ENCODE measurements at regions not wholly inside any gene's neighbourhood (a gene's known extent, or its start where the extent isn't known, plus 50 kb on each side); places are given as distances from the start of the nearest gene placed in this dataset.

DNA sequence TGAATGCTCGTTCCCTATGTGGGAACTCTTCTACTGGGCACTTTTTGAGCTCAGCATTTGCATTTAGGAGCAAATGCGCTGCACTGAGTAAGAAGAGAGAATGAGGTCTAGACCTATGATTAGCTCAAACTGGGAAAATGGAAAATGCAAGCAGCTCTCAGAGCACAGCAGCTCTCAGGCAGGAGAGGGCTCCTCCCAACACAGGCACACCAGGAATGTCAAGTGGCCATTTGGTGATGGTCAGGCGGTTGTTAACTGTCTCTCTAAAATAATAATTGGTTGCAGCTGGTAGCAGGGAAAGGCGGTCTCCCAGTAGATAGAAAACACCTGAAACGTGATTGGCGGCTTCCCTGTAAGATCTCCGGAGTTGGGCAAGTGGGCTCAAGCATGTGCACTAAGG is 162.0 kb upstream of the ECI2 start:
- H3K27ac ChIP-seq (ENCODE audit: low read depth, low read length), result no peak overlapping the region
- whole genome bisulfite sequencing, 3 donors, result 85 to 94% (median 93%) methylated on average over 7 of the region's 7 CpGs

DNA sequence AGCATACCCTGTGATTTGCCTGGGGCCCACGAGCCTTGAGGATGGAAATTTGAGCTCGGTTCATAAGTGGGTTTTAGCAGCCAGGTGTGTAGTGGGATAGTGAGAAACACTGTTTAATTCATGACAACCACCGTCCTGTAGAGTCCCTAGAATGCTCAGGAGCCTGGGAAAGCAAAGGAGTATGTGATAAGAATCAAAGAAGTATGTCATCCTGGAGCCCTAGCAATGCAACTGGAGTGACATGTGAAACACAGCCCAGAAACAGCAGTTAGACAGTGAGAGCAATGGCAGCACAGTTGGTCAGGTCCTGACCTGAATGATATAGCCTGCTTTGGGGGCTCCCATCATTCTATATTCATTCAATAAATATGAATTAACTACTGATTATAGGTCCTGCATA is 161.2 kb upstream of the ECI2 start:
- WGBS, 3 donors, result 60 to 86% (median 81%) methylated on average over 3 of the region's 3 CpGs
- no peak overlapping the region for H3K27ac ChIP-seq (ENCODE audit: low read depth, low read length)

DNA sequence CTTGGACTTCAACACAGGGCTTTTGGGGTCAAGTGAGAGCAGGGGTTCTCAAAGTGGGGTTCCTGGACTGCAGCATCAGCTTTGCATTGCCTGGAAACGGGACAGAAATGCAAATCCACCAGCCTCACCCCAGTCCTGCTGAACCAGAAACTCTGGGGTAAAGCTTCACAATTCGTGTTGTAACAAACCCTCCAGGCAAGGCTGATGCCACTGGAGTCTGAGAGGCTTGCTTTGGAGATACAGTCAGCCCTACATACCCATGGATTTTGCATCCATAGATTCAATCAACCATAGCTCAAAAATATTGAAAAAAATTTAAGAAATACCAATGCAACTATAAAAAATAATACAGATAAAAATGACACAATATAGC is 160.4 kb upstream of the ECI2 start:
- WGBS, 3 donors, result 58 to 86% (median 65%) methylated on average over 2 of the region's 2 CpGs
- H3K27ac ChIP-seq (ENCODE audit: low read depth, low read length), result no peak overlapping the region

DNA sequence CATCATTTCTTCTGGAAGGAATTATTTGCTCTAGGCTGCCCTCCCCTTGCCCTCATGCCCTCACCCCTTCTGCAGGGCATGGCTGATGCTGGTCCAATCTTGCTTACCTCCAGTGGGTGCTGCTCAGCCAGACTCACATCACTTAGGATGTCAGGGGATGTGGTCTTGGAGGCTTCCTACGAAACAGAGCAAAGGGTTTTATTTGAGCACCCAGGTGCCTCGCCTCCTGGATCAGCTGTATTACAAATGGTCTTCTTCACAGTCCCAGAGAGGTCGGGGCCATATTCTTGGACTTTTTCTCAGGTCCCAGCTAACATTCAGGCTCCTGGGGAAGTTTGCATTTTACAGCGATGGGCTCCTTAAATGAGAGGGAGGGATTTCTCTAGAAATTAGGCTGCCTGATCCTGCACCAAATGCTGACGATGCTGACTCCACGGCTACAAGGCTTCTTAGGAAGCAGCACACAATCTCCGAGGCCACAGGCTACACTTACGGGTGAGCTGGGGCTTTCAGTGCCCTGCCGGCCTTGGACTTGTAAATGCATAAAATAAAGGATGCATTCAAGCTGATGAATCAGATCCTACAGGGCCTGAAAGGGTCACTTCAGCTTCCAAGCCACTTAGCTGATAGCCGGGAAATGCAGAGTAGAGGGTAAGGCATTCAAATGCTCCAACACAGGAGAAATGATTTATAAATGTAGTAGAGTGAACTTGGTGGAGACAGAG is 159.8 kb upstream of the ECI2 start:
- 76 to 91% (median 91%) methylated on average over 10 of the region's 10 CpGs for WGBS, 3 donors

DNA sequence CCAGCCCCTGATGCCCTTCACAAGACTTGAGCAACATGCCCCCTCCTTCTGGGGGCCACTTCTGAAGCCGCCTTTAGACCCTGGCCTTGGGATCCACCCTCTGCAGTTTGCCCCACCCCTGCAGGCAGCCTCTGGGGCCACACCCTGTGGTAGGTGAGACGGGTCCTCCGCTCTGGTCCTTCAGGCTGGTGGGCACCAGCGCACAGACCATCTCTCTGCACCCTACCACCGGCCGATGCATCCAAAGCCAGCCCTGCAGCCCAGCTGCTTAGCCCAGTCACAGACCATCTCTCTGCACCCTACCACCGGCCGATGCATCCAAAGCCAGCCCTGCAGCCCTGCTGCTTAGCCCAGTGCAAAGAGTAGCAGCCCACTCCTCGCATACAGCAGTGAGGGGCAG is 159.3 kb upstream of the ECI2 start:
- no peak overlapping the region for H3K27ac ChIP-seq (ENCODE audit: low read depth, low read length)
- 89 to 94% (median 93%) methylated on average over 9 of the region's 9 CpGs for WGBS, 3 donors

More for the DNA sequence above, 159.8 kb upstream of the ECI2 start:
- H3K27ac ChIP-seq (ENCODE audit: low read depth, low read length), result no peak overlapping the region

DNA sequence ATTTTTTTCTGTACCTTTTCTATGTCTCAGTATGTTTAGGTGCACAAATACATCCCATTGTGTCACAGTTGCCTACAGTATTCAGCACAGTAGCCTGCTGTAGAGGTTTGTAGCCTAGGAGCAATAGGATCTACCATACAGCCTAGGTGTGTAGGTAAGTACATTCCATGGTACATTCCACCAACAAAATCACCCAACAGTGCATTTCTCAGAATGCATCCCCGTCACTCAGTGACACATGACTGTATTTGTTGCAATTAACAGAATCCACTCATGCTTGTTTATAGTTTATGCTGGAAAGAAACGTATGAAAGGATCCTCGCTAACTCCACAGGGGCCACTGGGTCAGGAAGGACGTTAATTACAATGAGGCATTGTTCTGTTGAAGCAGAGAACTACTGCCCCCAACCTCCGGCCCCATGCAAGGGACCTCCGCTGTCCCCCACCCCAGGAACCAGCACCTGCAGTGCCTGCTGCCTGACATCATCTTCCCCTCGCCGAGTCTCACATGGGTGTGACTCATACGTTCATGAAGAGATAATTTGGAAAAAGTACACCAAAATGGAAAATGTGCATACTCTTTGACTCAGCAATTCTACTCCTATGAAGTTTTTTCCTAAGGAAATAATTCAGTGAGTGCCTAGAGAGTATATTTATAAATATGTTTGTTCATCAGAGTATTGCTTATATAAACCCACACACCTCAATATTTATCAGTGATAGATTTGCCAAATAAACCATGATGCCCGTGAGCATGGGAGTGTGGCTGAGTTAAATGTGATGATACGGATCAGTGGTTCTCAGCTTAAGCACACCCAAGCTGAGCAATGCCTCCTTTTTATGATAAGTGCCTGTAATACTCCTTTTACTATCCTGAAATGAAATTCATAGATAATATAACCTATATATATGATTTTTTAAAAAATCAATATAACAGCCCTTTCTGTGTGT is 156.4 kb upstream of the ECI2 start:
- H3K27ac ChIP-seq (ENCODE audit: low read depth, low read length), result no peak overlapping the region
- 53 to 65% (median 62%) methylated on average over 11 of the region's 11 CpGs for WGBS, 3 donors

DNA sequence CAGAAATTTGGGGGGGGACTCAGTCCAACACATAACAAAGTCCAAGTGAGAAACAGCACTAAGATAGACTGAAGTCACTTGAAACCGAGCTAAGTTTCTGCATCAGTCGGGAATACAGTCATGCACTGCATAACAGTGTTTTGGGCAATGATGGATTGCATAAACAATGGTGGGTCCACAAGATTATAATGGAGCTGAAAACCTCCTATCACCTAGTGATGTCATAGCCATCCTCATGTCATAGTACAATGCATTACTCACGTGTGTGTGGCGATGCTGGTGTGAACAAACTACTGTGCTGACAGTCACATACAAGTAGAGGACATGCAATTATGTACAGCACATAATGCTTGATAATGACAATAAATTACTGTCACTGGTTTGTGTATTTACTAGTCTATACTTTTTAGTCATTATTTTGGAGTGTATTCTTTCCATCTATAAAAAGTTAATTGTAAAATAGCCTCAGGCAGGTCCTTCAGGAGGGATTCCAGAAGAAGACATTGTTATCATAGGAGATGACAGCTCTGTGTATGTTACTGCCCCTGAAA is 154.5 kb upstream of the ECI2 start:
- WGBS, 3 donors, result 84 to 92% (median 91%) methylated on average over 4 of the region's 4 CpGs
- H3K27ac ChIP-seq (ENCODE audit: low read depth, low read length), result no peak overlapping the region

DNA sequence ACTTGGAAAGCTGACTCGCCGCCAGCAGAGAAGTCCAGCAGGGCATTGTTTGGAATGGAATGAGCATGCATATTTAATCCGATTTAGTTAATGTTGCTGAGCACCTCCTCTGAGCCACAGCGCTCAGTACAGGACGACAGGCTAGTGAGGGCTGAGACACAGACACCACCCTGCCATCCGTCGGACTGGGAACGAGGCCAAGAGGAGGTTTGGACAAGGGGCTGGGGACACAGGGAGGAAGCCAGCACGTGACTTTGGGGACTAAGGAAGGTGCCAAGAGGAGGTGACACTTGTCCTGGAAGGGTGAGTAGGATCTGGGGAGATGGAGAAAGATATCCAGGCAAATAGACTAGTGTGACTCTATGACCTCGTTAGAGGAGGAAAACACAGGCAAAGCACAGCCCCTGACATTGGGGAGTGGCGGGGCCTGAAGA is 152.5 kb upstream of the ECI2 start:
- H3K27ac ChIP-seq (ENCODE audit: low read depth, low read length), result no peak overlapping the region
- 38 to 55% (median 39%) methylated on average over 11 of the region's 11 CpGs for WGBS, 3 donors

DNA sequence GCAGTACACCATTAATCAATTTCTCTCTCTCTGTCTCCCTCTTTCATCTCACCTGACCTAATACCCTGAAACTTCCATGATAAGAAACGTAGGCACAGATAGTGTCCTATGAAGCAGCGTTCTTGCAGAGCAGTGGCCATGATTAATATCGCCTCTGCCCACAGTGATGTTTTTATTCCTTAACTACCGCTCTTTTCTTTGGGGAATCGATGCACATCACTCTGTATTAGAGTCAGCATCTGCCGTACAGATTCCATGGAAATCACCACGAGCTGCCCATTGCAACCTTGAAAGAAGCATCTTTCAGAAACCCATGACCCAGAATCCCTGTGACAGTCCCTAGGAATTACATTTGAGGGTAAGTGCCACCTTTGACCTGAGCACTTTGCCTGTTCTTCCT is 152.0 kb upstream of the ECI2 start:
- no peak overlapping the region for H3K27ac ChIP-seq (ENCODE audit: low read depth, low read length)
- 58 to 70% (median 64%) methylated on average over 7 of the region's 7 CpGs for WGBS, 3 donors

DNA sequence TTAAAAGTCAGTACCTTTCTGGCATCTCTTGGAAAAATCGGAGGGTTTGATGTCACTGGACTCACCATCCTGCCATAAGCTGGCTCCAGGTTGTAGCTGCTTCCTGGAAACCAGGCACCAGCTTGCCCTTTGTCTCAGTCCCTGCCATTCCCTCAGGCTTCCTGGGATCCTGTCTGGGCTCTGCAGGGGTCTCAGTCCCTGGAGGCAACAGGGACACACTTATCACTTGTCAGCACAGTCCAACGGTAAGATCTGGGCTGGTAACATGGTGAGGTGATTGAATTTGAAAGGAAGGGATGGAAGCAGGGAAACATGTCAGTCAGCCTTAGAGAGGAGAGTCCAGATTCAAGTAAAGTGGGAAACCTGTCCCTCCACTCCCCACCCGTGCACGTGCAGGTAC is 147.6 kb upstream of the ECI2 start:
- H3K27ac ChIP-seq (ENCODE audit: low read depth, low read length), result no peak overlapping the region
- WGBS, 3 donors, result 79 to 83% (median 81%) methylated on average over 4 of the region's 4 CpGs

DNA sequence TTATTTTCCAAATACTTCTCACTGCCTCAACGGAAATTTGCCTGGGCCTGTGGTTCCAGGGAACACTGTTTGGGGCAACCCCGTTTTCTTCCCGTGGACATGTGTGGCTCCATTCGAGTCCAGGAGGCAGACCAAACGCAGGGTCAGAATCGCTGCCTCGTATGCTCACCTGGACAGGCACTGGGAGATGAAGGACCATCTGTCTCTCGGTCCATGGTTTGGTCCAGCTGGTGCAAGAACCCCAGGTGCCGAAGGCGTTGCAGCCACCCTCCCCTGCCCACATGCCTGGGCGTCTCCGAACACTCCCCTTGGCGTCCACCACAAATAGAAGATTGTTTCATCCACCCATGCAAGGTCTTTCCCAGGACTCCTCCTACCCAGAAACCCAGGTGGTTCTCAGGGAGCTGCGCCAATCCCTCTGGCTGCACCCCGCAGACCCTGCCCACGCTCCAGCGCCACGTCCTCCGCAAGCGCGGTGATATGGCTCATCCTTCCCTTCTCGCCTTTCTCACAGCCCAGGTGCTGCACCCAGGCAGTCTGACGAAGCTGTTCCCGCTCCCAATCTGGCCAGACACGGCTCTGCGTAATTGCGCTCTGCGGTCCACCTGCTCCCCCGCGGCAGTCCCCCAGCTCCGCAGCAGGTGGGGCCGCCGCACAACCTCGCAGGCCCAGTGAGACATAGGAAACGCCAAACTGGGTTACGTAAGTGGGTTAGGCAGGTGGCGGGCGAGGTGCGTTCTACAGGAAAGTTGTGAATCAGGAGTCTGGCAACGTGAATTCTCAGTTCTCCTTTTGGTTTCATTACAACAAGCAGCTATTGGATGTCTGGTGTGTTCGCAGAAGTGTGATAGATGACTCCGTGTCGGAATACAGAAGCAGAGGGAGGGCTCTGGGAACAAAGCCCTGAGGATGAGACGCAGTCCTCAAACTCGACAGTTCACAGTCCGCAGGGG is 146.2 kb upstream of the ECI2 start:
- H3K27ac ChIP-seq (ENCODE audit: low read depth, low read length), result no peak overlapping the region
- WGBS, 3 donors, result 25 to 26% (median 25%) methylated on average over 46 of the region's 46 CpGs

DNA sequence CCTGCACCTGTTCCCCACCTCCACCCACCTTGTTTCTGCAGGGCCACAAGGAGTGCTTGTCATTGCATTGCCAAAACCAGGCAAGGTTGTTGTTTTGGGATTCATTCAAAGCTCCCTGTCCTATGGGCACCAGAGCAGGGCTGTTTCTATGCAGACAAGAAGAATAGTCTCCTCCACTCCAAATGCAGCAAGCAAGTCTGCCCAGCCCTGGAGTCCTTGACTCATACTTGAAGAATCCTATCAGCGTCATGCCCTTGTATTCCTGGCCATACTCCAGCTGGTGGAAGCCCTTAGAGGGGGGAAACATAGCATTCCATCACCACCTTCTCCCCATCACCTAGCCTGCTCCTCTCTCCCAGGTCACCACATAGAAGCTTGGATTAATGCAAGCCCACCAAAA is 145.3 kb upstream of the ECI2 start:
- H3K27ac ChIP-seq (ENCODE audit: low read depth, low read length), result no peak overlapping the region
- 63 to 83% (median 64%) methylated on average over 1 of the region's 1 CpG for WGBS, 3 donors

DNA sequence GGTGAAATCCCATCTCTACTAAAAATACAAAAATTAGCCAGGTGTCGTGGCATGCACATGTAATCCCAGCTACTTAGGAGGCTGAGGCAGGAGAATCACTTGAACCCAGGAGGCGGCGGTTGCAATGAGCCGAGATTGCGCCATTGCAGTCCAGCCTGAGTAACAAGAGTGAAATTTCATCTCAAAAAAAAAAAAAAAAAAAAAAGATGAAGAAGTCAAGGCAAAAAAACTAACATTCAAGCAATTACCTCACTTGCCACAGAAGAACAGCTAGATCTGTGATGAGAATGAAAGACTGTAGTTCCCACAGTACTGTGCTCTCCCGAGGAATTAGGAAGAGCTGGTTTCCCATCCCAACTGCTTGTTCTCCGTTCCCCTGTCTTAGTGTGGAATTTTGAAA is 144.7 kb upstream of the ECI2 start:
- no peak overlapping the region for H3K27ac ChIP-seq (ENCODE audit: low read depth, low read length)
- WGBS, 3 donors, result 91 to 98% (median 97%) methylated on average over 7 of the region's 7 CpGs

DNA sequence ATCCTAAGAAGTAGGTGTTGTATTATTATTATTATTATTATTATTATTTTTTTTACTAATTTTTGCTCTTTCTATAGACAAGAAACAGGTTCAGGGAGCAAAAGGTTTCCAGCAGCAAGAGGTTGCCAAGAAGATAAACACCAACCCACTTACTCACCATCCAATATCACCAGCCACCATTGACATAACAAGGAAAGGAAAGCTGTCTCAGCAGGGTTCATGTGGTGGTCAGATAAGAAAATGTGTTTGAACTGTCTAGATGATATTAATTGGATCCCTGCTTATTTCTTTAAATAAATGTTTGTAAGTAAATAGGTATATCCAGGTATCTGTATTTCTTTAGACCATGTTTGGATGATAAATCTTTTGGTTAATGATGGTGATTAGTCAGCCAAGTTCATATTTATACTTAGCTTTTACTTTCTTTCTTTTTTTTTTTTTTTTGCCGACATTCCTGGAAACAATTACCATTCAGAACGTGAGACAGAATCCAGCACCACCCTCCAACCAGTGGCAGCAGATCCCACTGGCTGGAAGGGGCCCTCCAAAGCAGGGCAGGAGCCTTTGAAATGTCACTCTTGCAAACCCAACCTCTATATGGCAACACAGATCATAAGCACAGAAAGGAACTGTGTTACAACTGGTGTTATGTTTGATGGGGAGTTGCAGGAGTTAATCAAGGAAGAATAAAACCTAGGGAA is 139.2 kb upstream of the ECI2 start:
- WGBS, 3 donors, result 20 to 52% (median 43%) methylated on average over 2 of the region's 2 CpGs

DNA sequence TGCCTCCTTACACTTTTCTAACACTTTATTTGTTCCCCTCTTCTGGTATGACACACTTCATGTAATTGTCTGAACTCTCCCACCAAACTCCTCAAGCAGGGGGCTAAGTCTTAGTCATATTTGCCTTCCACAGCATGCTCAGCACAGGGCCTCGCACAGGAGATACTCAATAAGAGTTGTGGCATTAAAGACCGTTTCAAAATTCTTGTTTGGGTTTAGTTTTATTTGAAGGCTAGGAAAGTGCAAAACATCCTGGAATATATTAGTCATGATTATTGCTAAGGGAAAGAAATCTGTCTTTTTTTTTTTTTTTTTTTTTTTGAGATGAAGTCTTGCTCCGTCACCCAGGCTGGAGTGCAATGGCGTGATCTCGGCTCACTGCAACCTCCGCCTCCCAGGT is 137.6 kb upstream of the ECI2 start:
- 83 to 97% (median 89%) methylated on average over 5 to 6 of the region's 6 CpGs for WGBS, 3 donors

More for the DNA sequence above, 139.2 kb upstream of the ECI2 start:
- H3K27ac ChIP-seq (ENCODE audit: low read depth, low read length), result no peak overlapping the region

DNA sequence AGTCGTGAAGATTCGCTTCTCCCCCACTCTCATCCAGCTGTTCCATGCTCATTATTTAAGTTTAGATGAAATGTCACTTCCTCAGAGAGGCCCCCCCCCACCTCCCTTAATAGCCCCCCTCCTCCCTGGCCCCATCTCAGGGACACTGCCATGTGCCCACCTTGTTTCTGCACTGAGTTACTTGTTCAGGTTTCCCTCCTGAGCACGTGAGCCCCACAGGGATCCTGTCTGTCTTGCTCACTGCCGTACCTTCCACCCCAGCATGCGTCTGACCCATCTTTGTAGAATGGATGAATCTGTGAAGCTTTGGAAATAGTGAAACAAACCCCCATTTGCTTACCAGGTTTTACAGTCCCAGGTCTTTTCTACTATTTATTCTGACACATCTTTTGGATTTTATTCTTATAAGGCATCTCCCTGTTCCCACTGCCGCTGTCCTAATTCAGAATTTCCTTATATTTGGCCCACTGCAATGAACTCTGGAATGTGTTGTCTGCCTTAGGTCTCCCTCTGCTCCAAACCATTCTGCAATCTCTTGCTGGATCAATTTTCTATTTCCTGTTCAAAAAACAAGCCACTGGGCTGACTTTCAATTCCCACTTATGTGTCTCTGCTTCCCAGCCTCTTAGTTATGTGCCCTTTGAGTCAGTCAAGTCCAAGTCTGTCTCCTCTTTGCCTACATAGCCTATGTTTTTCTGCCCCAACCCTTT is 136.5 kb upstream of the ECI2 start:
- H3K27ac ChIP-seq (ENCODE audit: low read depth, low read length), result no peak overlapping the region
- WGBS, 3 donors, result 78 to 83% (median 79%) methylated on average over 6 of the region's 6 CpGs

More for the DNA sequence above, 137.6 kb upstream of the ECI2 start:
- H3K27ac ChIP-seq (ENCODE audit: low read depth, low read length), result no peak overlapping the region

DNA sequence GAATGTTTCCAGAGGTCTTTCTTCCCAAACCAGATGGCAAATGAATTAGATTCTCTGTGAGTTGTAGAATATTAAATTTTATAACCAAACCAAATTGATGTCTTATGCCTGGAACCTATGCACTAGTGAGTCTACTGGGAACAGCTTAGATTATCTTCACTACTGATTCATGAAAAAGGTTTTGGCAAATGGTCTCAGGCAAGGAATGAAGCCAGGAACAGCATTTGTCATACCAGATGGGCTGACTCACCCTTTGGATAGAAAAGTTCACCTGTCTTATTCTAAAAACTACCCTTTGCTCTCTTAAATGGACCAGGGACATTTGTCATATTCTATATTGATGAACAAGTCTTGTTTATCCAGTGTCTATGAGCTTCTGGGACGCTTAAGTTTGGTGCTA is 135.4 kb upstream of the ECI2 start:
- no peak overlapping the region for H3K27ac ChIP-seq (ENCODE audit: low read depth, low read length)
- 60 to 85% (median 66%) methylated on average over 1 of the region's 1 CpG for WGBS, 3 donors
